KMS-11 (cell line): ENCODE measurements at regions not wholly inside any gene's neighbourhood (a gene's known extent, or its start where the extent isn't known, plus 50 kb on each side); places are given as distances from the start of the nearest gene placed in this dataset.

Experiments used
- H2AFZ ChIP-seq: fragments of 200-600 bp; sonication (generic); 2 replicates; pipeline ENCODE4 v1.6.1; 2016; ENCODE audit warnings: antibody characterized with exemption, mixed run types, low read depth
- H3K27ac ChIP-seq: fragments of 200-600 bp; sonication (generic); 2 replicates; pipeline ENCODE4 v1.6.1; 2016; ENCODE audit warnings: mild to moderate bottlenecking, mixed run types
- H3K27me3 ChIP-seq: fragments of 200-600 bp; sonication (generic); 2 replicates; pipeline ENCODE4 v1.6.1; 2017; ENCODE audit warnings: mild to moderate bottlenecking, low read depth, mixed run types, moderate library complexity; ENCODE audit not compliant: insufficient read depth
- H3K36me3 ChIP-seq: fragments of 200-600 bp; sonication (generic); 2 replicates; pipeline ENCODE4 v1.6.1; 2017; ENCODE audit warnings: mild to moderate bottlenecking, mixed run types; ENCODE audit not compliant: insufficient read depth
- H3K4me1 ChIP-seq: fragments of 200-600 bp; sonication (generic); 2 replicates; pipeline ENCODE4 v1.6.1; 2016; ENCODE audit warnings: mild to moderate bottlenecking, low read depth, mixed run types; ENCODE audit not compliant: poor library complexity, severe bottlenecking
- H3K4me2 ChIP-seq: fragments of 200-600 bp; sonication (generic); 2 replicates; pipeline ENCODE4 v1.7.0; 2016; ENCODE audit warnings: mild to moderate bottlenecking, mixed run types
- H3K4me3 ChIP-seq: fragments of 200-600 bp; sonication (generic); IDR thresholded peaks from 2 replicates; pipeline ENCODE4 v1.6.1; 2017; ENCODE audit warnings: low read depth, low read length, mixed read lengths; ENCODE audit not compliant: insufficient read depth
- H3K79me2 ChIP-seq: fragments of 200-600 bp; sonication (generic); 2 replicates; pipeline ENCODE4 v1.6.1; 2016; ENCODE audit warnings: low read depth, mixed run types; ENCODE audit not compliant: insufficient read depth
- H3K9ac ChIP-seq: fragments of 200-600 bp; sonication (generic); 2 replicates; pipeline ENCODE4 v1.6.1; 2016; ENCODE audit warnings: mild to moderate bottlenecking, mixed run types
- H4K20me1 ChIP-seq: fragments of 200-600 bp; sonication (generic); 2 replicates; pipeline ENCODE4 v1.6.1; 2016; ENCODE audit warnings: mild to moderate bottlenecking, mixed run types; ENCODE audit not compliant: insufficient read depth
- TF ChIP-seq, protein P1 (sequence below): fragments of 200-600 bp; sonication (generic); conservative IDR thresholded peaks from 2 replicates; pipeline ENCODE4 v1.6.1; 2017; ENCODE audit warnings: low read depth, mild to moderate bottlenecking, antibody characterized with exemption, low read length, moderate library complexity, mixed read lengths

DNA sequence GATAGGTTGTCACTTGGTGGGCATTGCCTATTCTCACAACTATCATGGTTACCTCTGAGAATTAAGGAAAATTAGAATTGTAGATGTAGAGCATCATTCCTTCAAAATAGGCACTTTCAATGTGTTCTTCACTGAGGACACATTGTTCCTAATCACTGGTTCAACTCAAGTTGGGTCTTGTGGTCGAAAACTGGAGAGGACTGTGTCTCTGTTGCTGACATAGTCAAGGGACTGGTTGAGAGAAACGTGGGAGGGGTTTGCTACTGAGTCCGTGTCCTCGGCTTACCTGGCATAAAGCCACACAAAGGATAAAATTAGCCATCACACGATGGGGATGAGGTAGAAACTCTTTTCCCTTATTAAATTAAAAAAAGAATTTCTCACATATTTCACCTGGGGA, 205.9 kb upstream of the CD180 start:
- Histone ChIP-seq H2AFZ (no peak overlapping the region), H3K27ac (no peak overlapping the region), H3K79me2 (no peaks in the 10 kb centered on the region), H3K36me3 (no peaks in the 10 kb centered on the region), H3K4me3 (no peak overlapping the region), H3K4me1 (peaks cover 20% of the 10 kb centered on the region), H4K20me1 (no peaks in the 10 kb centered on the region), H3K4me2 (peak overlapping the region; percentile 11; the same call in 1 of the 2 replicates), H3K27me3 (no peaks in the 10 kb centered on the region), H3K9ac (no peak overlapping the region)
- TF ChIP-seq, protein P1, sequence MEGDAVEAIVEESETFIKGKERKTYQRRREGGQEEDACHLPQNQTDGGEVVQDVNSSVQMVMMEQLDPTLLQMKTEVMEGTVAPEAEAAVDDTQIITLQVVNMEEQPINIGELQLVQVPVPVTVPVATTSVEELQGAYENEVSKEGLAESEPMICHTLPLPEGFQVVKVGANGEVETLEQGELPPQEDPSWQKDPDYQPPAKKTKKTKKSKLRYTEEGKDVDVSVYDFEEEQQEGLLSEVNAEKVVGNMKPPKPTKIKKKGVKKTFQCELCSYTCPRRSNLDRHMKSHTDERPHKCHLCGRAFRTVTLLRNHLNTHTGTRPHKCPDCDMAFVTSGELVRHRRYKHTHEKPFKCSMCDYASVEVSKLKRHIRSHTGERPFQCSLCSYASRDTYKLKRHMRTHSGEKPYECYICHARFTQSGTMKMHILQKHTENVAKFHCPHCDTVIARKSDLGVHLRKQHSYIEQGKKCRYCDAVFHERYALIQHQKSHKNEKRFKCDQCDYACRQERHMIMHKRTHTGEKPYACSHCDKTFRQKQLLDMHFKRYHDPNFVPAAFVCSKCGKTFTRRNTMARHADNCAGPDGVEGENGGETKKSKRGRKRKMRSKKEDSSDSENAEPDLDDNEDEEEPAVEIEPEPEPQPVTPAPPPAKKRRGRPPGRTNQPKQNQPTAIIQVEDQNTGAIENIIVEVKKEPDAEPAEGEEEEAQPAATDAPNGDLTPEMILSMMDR: no peak

DNA sequence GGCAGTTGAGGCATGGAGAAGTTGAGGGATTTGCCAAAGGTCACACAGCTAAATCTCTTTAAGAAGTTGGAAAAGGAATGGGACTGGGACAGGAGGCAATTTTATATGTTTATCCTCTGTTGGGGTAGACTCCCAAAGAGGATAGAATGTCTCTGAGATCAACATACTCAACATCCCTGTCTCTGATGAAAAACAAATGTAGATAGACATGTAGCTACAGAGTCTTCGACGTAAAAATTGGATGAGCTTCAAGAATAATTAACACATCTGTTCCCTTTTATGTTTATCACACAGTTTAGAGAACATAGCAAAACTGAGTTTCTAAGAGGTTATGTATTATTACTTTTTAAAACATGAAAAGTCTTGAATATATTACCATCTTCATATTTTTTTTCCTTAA, 204.6 kb upstream of the CD180 start:
- TF ChIP-seq, protein P1: no peak
- H3K27ac ChIP-seq: no peak overlapping the region
- H3K4me1 ChIP-seq: peaks cover 20% of the 10 kb centered on the region
- H3K4me3 ChIP-seq: no peak overlapping the region
- H2AFZ ChIP-seq: no peak overlapping the region
- H3K79me2 ChIP-seq: no peaks in the 10 kb centered on the region
- no peaks in the 10 kb centered on the region for H4K20me1 ChIP-seq
- H3K9ac ChIP-seq: no peak overlapping the region
- no peak overlapping the region for H3K4me2 ChIP-seq
- no peaks in the 10 kb centered on the region for H3K27me3 ChIP-seq
- H3K36me3 ChIP-seq: no peaks in the 10 kb centered on the region

DNA sequence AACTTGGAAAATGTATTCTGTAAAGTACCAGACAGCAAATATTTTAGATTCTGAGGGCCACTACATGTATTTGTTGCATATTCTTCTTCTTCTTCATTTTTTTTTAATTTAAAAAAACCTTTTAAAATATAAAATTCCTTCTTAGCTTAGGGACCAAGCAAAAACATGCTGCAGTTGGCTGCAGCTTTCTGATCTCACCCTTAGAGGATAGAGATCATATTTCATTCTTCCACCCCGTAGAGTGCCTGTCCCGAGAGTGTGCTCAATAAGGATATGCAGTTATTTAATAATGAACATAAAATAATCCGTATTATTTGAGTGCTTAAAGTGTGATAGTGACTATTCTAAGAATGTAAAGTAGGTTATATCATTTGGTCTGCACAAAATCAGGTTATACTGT, 204.2 kb upstream of the CD180 start:
- H3K4me2 ChIP-seq: no peak overlapping the region
- H3K4me1 ChIP-seq: peaks cover 20% of the 10 kb centered on the region
- no peak overlapping the region for H3K9ac ChIP-seq
- no peak overlapping the region for H2AFZ ChIP-seq
- no peaks in the 10 kb centered on the region for H3K79me2 ChIP-seq
- no peaks in the 10 kb centered on the region for H3K36me3 ChIP-seq
- H4K20me1 ChIP-seq: no peaks in the 10 kb centered on the region
- no peak overlapping the region for H3K27ac ChIP-seq
- H3K4me3 ChIP-seq: no peak overlapping the region
- H3K27me3 ChIP-seq: no peaks in the 10 kb centered on the region
- TF ChIP-seq, protein P1: no peak

DNA sequence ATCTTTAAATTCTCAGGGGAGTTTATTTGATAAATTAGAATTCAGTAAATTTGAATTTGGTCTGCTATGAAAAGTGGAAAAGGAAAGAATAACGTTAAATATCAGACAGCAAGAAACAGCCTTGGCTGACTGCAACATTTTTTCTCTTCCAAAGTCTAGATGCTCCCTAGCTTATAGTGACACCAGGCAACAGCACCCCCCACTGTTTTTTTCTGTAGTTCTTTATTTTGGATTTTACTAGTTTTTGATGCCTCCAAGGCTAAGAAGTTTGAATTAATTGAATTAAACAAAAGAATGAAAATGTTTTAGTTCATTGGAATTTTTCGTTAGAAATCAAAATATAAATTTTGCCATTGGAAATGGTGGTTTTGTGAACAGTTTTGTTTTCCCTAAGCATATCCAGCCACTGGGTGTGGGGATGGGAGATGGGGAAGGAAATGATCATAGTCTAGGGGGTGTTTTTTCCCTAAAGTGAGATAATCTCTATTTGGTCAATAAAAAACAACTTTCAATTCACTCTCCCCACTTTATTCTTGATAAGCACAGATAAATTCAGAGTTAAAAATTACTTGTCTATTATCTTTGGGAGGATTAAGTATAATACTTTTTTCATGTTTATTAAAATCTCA, 199.3 kb upstream of the CD180 start:
- H3K79me2 ChIP-seq: no peaks in the 10 kb centered on the region
- no peak overlapping the region for H3K4me2 ChIP-seq
- no peaks in the 10 kb centered on the region for H4K20me1 ChIP-seq
- no peak overlapping the region for H2AFZ ChIP-seq
- no peaks in the 10 kb centered on the region for H3K4me1 ChIP-seq
- no peak overlapping the region for H3K27ac ChIP-seq
- no peak overlapping the region for H3K4me3 ChIP-seq
- no peaks in the 10 kb centered on the region for H3K36me3 ChIP-seq
- TF ChIP-seq, protein P1: no peak
- H3K9ac ChIP-seq: no peak overlapping the region
- no peaks in the 10 kb centered on the region for H3K27me3 ChIP-seq
